GM20000 (cell line): ENCODE measurements at regions not wholly inside any gene's neighbourhood (a gene's known extent, or its start where the extent isn't known, plus 50 kb on each side); places are given as distances from the start of the nearest gene placed in this dataset.

Experiments
- DNase-seq: peaks from one replicate; pipeline ENCODE4 v3.0.0; 2012; ENCODE audit warnings: low spot score
- TF ChIP-seq, protein P1 (sequence below): IDR thresholded peaks from 2 replicates; pipeline ENCODE4 v1.5.1; 2012; ENCODE audit warnings: mild to moderate bottlenecking, control low read depth; ENCODE audit errors: extremely low read depth, missing control alignments

DNA sequence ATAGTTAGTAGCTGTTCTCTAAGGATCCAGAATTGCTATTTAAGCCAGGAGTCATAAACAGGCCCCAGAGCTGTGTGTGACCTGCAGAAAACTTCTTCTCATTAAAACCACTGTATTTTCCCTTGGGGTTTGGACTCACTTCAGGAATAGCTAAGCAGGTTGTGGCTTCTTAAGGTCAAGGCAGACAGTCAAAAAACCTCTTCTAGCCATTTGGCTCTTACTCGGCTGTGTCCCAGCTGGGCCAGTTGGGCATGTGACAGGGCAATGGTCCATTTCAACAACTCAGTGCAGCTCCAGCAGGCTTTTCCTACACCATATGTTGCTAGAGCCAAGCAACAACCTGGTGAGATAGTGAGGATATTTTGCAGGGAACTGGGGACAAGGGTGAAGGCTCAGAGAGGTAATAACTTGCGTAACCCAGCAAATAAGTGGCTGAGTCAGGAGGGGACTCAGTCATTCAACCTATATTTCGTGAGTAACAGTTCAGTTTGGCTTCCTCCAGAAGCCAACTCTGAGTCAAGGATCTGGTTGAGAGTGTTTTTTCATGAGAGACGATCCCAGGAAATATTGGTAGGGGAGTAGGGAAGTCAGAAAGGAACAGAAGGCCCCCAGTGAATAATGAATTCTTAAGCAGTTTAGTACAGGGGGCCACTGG lies 115.4 kb upstream of the PPP2R2B start:
- TF ChIP-seq, protein P1, sequence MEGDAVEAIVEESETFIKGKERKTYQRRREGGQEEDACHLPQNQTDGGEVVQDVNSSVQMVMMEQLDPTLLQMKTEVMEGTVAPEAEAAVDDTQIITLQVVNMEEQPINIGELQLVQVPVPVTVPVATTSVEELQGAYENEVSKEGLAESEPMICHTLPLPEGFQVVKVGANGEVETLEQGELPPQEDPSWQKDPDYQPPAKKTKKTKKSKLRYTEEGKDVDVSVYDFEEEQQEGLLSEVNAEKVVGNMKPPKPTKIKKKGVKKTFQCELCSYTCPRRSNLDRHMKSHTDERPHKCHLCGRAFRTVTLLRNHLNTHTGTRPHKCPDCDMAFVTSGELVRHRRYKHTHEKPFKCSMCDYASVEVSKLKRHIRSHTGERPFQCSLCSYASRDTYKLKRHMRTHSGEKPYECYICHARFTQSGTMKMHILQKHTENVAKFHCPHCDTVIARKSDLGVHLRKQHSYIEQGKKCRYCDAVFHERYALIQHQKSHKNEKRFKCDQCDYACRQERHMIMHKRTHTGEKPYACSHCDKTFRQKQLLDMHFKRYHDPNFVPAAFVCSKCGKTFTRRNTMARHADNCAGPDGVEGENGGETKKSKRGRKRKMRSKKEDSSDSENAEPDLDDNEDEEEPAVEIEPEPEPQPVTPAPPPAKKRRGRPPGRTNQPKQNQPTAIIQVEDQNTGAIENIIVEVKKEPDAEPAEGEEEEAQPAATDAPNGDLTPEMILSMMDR, result no peak
- no peak for DNase-seq

GRCh38 chr5:146995878-146996277 lies 117.3 kb upstream of the PPP2R2B start:
- TF ChIP-seq, protein P1, result no peak
- no peak for DNase-seq

GRCh38 chr5:147015405-147015804 lies 136.8 kb upstream of the PPP2R2B start:
- TF ChIP-seq, protein P1, result no peak
- DNase-seq, result no peak

- TF ChIP-seq, protein P1, result no peak
- no peak for DNase-seq
Observed at GRCh38 chr5:147017191-147017590, 138.6 kb upstream of the PPP2R2B start.

- TF ChIP-seq, protein P1, result no peak
- DNase-seq, result no peak
Observed at GRCh38 chr5:147017621-147018020, 139.1 kb upstream of the PPP2R2B start.

- TF ChIP-seq, protein P1, result no peak
- no peak for DNase-seq
Observed at GRCh38 chr5:147018812-147019211, 140.3 kb upstream of the PPP2R2B start.

- TF ChIP-seq, protein P1, result no peak
- DNase-seq, result no peak
Observed at GRCh38 chr5:147036691-147037245, 158.2 kb upstream of the PPP2R2B start.
